Fibroblast of mammary gland (primary cell): ENCODE measurements at regions not wholly inside any gene's neighbourhood (a gene's known extent, or its start where the extent isn't known, plus 50 kb on each side); places are given as distances from the start of the nearest gene placed in this dataset.
A peak's percentile ranks its signal among the peaks of the same experiment; 100 is the strongest.

Experiments
- DNase-seq: peaks from one replicate; pipeline ENCODE4 v3.0.0-alpha.2; 2010; ENCODE audit warnings: low read depth
- H3K4me3 ChIP-seq: 2 replicates; pipeline ENCODE4 v1.5.1; 2011; ENCODE audit warnings: low read depth, mild to moderate bottlenecking, low read length, moderate library complexity; ENCODE audit not compliant: control insufficient read depth
- CTCF ChIP-seq: conservative IDR thresholded peaks from 2 replicates; pipeline ENCODE4 v1.5.1; 2011; ENCODE audit warnings: low read depth, low read length, inconsistent platforms; ENCODE audit not compliant: control insufficient read depth, insufficient read depth

GRCh38 chr1:111556325-111557037 lies 53.0 kb upstream of the ADORA3 start:
- H3K4me3 ChIP-seq, result no peak overlapping the region
- TF ChIP-seq CTCF, result no peak
- no peak for DNase-seq

GRCh38 chr1:111559736-111560279 lies 56.4 kb upstream of the ADORA3 start:
- H3K4me3 ChIP-seq, result no peak overlapping the region
- no peak for TF ChIP-seq CTCF
- DNase-seq, result peak; percentile 75

DNA sequence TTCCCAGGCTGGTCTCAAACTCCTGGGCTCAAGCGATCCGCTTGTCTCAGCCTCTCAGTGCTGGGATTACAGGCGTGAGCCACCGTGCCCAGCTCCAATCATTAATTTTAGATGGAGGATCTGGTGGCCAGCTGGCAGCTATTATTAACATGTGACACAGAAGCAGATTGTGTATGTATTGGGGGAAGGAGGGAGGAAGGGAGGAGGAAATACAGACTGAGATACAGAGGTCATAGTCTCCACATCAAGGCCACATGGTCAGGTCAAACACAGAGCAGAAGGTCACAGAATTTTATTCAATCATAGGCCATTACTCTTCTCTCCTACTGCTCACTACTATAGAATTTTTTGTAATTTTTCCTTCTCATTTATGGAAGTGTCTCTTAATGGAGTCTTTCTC lies 57.9 kb upstream of the ADORA3 start:
- DNase-seq, result no peak
- TF ChIP-seq CTCF, result no peak
- no peak overlapping the region for H3K4me3 ChIP-seq

- H3K4me3 ChIP-seq, result no peak overlapping the region
- no peak for TF ChIP-seq CTCF
- peak; percentile 86 for DNase-seq
Observed at GRCh38 chr1:111563619-111564018, 56.0 kb upstream of the RAP1A start.

- peak; percentile 98 for DNase-seq
- no peak for TF ChIP-seq CTCF
Observed at GRCh38 chr1:111565079-111565478, 54.5 kb upstream of the RAP1A start.

GRCh38 chr1:111565968-111566367 lies 53.6 kb upstream of the RAP1A start:
- no peak overlapping the region for H3K4me3 ChIP-seq
- no peak for DNase-seq
- TF ChIP-seq CTCF, result no peak

More at GRCh38 chr1:111565079-111565478, 54.5 kb upstream of the RAP1A start:
- no peak overlapping the region for H3K4me3 ChIP-seq

DNA sequence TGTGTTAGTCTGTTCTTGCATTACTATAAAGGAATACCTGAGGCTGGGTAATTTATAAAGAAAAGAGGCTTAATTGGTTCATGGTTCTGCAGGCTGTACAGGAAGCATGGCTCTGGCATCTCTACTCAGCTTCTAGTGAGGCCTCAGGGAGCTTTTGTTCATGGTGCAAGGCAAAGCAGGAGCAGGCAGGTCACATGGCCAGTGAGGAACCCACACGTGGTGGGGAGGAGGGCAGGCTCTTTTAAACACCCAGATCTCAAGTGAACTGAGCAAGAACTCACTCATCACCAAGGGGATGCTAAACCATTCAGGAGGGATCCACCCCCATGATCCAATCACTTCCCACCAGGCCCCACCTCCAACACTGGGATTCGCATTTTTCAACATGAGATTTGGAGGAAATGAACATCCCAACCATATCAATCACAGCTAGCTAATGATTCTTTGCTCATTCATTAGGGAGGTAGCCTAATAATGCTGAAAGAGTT lies 51.4 kb upstream of the RAP1A start:
- DNase-seq, result no peak
- TF ChIP-seq CTCF, result no peak
- no peak overlapping the region for H3K4me3 ChIP-seq
